ENCODE measurements at regions not wholly inside any gene's neighbourhood (a gene's known extent, or its start where the extent isn't known, plus 50 kb on each side); places are given as distances from the start of the nearest gene placed in this dataset.

DNA sequence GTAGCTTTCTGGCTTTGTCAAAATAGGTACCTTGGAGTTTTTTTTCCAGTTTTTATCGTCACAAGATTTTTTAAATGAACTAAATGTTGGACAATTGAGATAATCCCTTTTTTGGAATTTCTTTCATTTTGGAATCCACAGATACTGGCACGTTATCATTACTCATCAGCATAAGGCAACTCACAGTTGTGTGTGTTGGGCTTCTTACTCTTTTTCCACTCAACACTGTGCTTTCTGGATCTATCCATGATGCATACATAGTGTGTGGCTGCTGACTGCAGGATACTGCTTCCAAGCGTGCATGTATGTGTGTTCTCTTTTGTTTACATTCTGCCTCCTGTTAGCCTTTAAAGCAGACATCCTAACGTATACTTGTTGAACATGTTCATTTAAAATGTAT is 113.5 kb upstream of the FAM9A start:
- Histone ChIP-seq H2AFZ (ENCODE audit: low read length) (no peak overlapping the region), H3K36me3 (ENCODE audit: control insufficient read depth, insufficient read depth, low read length) (no peaks in the 10 kb centered on the region), H3K27me3 (ENCODE audit: control insufficient read depth, insufficient read depth, low read length) (no peaks in the 10 kb centered on the region), H3K79me2 (ENCODE audit: control insufficient read depth, insufficient read depth, low read length) (no peaks in the 10 kb centered on the region), H3K9ac (ENCODE audit: insufficient read depth, low read length) (no peak overlapping the region), H3K27ac (ENCODE audit: insufficient read depth, low read length) (no peak overlapping the region), H3K4me3 (replicated peaks in 1 of 4; ENCODE audit: control extremely low read depth in 1 of 4, insufficient read depth in 1 of 4, low read depth in 3 of 4, low read length in 4 of 4) (peak overlapping the region in 1 of 4 experiments; percentile 4), H3K4me1 (ENCODE audit: control insufficient read depth, extremely low read depth, insufficient read depth, low read length) (no peaks in the 10 kb centered on the region), H4K20me1 (ENCODE audit: control insufficient read depth, extremely low read depth, insufficient read depth, low read length) (no peaks in the 10 kb centered on the region), H3K9me3 (ENCODE audit: control insufficient read depth, insufficient read depth, low read depth, low read length) (no peaks in the 10 kb centered on the region), H3K4me2 (ENCODE audit: extremely low read depth, insufficient read depth, low read length) (no peak overlapping the region)
- DNase-seq (ENCODE audit: low read depth in 2 of 2) = no peak
- TF ChIP-seq, protein P1, sequence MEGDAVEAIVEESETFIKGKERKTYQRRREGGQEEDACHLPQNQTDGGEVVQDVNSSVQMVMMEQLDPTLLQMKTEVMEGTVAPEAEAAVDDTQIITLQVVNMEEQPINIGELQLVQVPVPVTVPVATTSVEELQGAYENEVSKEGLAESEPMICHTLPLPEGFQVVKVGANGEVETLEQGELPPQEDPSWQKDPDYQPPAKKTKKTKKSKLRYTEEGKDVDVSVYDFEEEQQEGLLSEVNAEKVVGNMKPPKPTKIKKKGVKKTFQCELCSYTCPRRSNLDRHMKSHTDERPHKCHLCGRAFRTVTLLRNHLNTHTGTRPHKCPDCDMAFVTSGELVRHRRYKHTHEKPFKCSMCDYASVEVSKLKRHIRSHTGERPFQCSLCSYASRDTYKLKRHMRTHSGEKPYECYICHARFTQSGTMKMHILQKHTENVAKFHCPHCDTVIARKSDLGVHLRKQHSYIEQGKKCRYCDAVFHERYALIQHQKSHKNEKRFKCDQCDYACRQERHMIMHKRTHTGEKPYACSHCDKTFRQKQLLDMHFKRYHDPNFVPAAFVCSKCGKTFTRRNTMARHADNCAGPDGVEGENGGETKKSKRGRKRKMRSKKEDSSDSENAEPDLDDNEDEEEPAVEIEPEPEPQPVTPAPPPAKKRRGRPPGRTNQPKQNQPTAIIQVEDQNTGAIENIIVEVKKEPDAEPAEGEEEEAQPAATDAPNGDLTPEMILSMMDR (conservative IDR thresholded peaks at IDR 0.05 in 1 of 2, IDR thresholded peaks at IDR 0.05 in 1 of 2; ENCODE audit: low read depth in 1 of 2, low read length in 2 of 2) = no peak
- TF ChIP-seq EZH2 (IDR thresholded peaks at IDR 0.05; ENCODE audit: low read length, missing control alignments) = no peak

DNA sequence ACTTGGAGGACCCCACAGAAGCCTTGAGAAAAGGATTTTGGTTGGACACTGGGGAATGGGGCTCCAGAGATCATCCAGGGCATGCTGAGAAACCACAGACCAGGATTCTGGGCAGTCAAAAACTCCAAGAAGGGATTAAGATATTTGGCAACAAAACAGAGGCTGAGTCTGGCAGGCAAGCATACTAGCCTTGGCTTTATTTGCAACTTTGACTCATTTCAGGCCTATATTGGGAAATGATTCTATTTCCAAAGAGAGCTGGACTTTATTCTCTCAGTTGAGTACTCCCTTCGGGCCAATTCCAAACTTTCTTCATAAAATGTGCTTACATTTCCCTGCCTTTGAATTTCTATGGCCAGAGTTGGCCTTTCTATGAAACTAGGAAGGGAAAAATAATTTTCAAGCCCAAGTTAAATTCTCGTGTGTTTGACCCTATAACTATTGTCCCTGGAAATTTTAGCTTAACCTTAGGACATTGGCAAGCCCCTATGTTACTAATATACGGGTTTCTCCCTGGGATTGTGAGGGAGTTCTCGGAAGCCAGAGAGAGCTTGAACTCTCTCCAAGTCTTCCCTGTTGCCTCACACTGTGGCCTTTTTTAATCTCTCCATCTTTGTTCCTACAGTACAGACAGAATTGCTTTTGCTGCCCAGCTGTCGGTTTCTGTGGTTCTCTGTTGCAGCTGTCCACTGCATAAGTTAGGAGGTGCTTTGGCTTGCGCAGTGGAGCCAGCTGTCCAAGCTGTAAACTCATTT is 112.6 kb upstream of the FAM9A start:
- no peaks in the 10 kb centered on the region for H3K4me1 ChIP-seq (ENCODE audit: control insufficient read depth, extremely low read depth, insufficient read depth, low read length)
- no peak overlapping the region for H3K4me3 ChIP-seq (replicated peaks in 1 of 4; ENCODE audit: control extremely low read depth in 1 of 4, insufficient read depth in 1 of 4, low read depth in 3 of 4, low read length in 4 of 4)
- H3K27ac ChIP-seq (ENCODE audit: insufficient read depth, low read length) = no peak overlapping the region
- no peaks in the 10 kb centered on the region for H3K36me3 ChIP-seq (ENCODE audit: control insufficient read depth, insufficient read depth, low read length)
- no peak overlapping the region for H2AFZ ChIP-seq (ENCODE audit: low read length)
- H3K9me3 ChIP-seq (ENCODE audit: control insufficient read depth, insufficient read depth, low read depth, low read length) = no peaks in the 10 kb centered on the region
- H3K9ac ChIP-seq (ENCODE audit: insufficient read depth, low read length) = no peak overlapping the region
- H3K27me3 ChIP-seq (ENCODE audit: control insufficient read depth, insufficient read depth, low read length) = no peaks in the 10 kb centered on the region
- H3K79me2 ChIP-seq (ENCODE audit: control insufficient read depth, insufficient read depth, low read length) = no peaks in the 10 kb centered on the region
- H3K4me2 ChIP-seq (ENCODE audit: extremely low read depth, insufficient read depth, low read length) = no peak overlapping the region
- no peaks in the 10 kb centered on the region for H4K20me1 ChIP-seq (ENCODE audit: control insufficient read depth, extremely low read depth, insufficient read depth, low read length)
- TF ChIP-seq, protein P1 (conservative IDR thresholded peaks at IDR 0.05 in 1 of 2, IDR thresholded peaks at IDR 0.05 in 1 of 2; ENCODE audit: low read depth in 1 of 2, low read length in 2 of 2) = no peak
- no peak for TF ChIP-seq EZH2 (IDR thresholded peaks at IDR 0.05; ENCODE audit: low read length, missing control alignments)
- peak; percentile 65 to 85 for DNase-seq (ENCODE audit: low read depth in 2 of 2)

DNA sequence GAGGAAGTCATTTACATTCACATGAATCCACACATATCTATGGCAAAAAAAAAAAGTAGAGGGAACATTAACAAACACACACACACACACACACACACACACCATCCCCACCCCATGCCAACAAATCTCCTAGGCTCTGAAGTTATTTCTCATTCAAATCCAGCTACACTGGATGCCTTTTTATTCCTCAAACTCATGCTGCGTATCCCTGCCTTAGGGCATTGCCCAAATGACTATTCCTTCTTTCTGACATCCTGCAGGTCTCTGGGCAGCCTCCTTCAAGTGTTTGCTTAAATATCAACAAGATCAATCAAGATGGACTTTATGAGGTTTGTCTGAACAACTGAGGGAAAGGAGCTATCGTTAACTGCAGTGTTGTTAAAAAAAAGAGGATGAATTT is 106.5 kb upstream of the FAM9A start:
- Histone ChIP-seq H3K4me3 (replicated peaks in 1 of 4; ENCODE audit: control extremely low read depth in 1 of 4, insufficient read depth in 1 of 4, low read depth in 3 of 4, low read length in 4 of 4) (no peak overlapping the region), H3K4me2 (ENCODE audit: extremely low read depth, insufficient read depth, low read length) (no peak overlapping the region), H4K20me1 (ENCODE audit: control insufficient read depth, extremely low read depth, insufficient read depth, low read length) (no peaks in the 10 kb centered on the region), H2AFZ (ENCODE audit: low read length) (no peak overlapping the region), H3K27ac (ENCODE audit: insufficient read depth, low read length) (no peak overlapping the region), H3K27me3 (ENCODE audit: control insufficient read depth, insufficient read depth, low read length) (peaks cover 3% of the 10 kb centered on the region), H3K9ac (ENCODE audit: insufficient read depth, low read length) (no peak overlapping the region), H3K4me1 (ENCODE audit: control insufficient read depth, extremely low read depth, insufficient read depth, low read length) (no peaks in the 10 kb centered on the region), H3K9me3 (ENCODE audit: control insufficient read depth, insufficient read depth, low read depth, low read length) (no peaks in the 10 kb centered on the region), H3K79me2 (ENCODE audit: control insufficient read depth, insufficient read depth, low read length) (no peaks in the 10 kb centered on the region), H3K36me3 (ENCODE audit: control insufficient read depth, insufficient read depth, low read length) (no peaks in the 10 kb centered on the region)
- no peak for DNase-seq (ENCODE audit: low read depth in 2 of 2)
- TF ChIP-seq EZH2 (IDR thresholded peaks at IDR 0.05; ENCODE audit: low read length, missing control alignments) = no peak
- TF ChIP-seq, protein P1 (conservative IDR thresholded peaks at IDR 0.05 in 1 of 2, IDR thresholded peaks at IDR 0.05 in 1 of 2; ENCODE audit: low read depth in 1 of 2, low read length in 2 of 2) = no peak

Measured in fibroblast of lung (primary cell).